ENCODE measurements at regions not wholly inside any gene's neighbourhood (a gene's known extent, or its start where the extent isn't known, plus 50 kb on each side); places are given as distances from the start of the nearest gene placed in this dataset.

GRCh38 chr3:70558956-70559355 is 246.5 kb upstream of the MDFIC2 start:
- DNase-seq (ENCODE audit: low spot score), result no peak

GRCh38 chr3:70557976-70558375 is 245.5 kb upstream of the MDFIC2 start:
- no peak for DNase-seq (ENCODE audit: low spot score)

GRCh38 chr3:70556056-70556455 is 243.6 kb upstream of the MDFIC2 start:
- DNase-seq (ENCODE audit: low spot score), result no peak

- no peak for DNase-seq (ENCODE audit: low spot score)
Observed at GRCh38 chr3:70554170-70554569, 241.7 kb upstream of the MDFIC2 start.

DNA sequence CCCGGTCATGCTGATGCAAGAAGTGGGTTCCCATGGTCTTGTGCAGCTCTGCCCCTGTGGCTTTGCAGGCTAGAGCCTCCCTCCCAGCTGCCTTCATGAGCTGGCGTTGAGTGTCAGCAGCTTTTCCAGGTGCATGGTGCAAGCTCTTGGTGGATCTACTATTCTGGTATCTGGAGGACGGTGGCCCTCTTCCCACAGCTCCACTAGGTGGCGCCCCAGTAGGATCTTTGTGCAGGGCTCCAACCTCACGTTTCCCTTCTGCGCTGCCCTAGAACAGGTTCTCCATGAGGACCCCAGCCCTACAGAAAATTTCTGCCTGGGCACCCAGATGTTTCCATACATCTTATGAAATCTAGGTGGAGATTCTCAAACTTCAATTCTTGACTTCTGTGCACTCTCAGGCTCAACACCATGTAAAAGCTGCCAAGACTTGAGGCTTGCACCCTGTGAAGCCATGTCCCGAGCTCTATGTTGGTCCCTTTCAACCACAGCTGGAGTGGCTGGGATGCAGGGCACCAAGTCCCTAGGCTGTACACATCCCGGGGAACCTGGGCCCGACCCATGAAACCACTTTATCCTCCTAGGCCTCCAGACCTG is 238.4 kb upstream of the MDFIC2 start:
- peak; percentile 9 for DNase-seq (ENCODE audit: low spot score)

GRCh38 chr3:70546679-70547078 is 234.2 kb upstream of the MDFIC2 start:
- no peak for DNase-seq (ENCODE audit: low spot score)

GRCh38 chr3:70543493-70543892 is 231.1 kb upstream of the MDFIC2 start:
- no peak for DNase-seq (ENCODE audit: low spot score)

GRCh38 chr3:70539908-70540307 is 227.5 kb upstream of the MDFIC2 start:
- DNase-seq (ENCODE audit: low spot score), result no peak

DNA sequence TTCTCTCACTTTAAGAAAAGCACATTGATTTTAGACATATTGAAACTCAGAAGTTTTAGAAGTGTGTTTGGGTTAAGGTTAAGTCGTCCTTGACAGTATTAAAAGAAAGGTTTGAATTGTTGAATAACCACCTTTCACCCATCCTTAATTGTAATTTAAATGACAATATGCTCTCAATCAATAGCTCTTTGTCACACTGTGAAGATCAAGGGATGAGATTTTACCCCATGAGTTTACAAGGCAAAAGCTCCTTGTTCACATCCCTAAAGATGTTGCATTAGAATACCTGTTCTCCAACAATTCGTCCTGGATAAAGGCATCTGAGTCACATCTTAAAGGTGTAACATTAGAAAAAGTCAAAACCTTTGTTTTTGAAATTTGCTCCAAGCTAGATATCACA is 220.4 kb upstream of the MDFIC2 start:
- no peak for DNase-seq (ENCODE audit: low spot score)

DNA sequence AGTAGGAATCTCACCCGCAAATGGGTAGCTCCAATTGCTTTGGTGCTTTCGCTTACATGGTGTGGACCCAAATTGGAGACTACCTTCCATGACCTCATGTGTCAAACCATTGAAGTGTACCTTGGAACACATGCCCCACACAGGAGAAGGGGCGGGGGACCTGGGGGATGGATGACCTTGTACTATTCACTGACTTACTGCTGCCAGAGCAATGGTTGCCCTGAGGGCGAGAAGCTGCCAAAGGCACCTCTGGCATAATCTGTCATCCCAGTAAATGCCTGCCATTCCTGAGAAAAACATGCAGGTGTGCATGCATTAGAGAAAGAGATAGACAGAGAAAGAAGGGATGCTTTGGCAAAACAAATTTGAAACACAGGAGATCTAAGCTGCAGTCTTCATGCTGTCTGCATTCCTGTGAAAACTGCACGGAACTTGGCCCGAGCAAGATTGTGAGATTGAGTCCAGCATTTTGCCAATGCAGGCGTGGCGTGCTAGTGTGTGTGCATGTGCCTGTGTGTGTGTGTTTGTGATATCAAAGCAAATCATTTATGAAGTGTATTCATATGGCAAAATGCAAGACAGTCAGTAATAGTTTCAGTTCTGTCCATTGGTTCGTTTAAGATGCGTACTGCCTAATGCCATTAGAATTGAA is 219.5 kb upstream of the MDFIC2 start:
- no peak for DNase-seq (ENCODE audit: low spot score)

GRCh38 chr3:70531063-70531657 is 218.7 kb upstream of the MDFIC2 start:
- peak; percentile 12 for DNase-seq (ENCODE audit: low spot score)

DNA sequence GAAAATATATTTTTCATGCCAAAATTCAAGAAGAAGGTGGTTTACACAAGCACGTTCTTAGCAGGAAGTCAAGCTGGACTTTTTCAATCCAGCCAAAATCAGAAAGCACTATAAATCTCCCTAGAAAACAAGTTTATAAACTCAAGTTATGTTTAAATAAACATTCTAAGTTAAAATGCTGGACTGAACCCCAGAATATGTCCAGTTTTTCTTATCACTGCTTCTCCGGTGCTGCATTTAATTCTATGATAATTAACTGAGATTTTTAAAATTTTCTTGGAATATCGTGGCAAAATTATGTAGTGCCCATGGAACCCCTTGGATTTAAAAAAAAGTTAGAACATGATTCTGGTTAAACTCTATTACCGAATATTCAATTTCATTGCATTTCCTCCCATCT is 218.2 kb upstream of the MDFIC2 start:
- no peak for DNase-seq (ENCODE audit: low spot score)

DNA sequence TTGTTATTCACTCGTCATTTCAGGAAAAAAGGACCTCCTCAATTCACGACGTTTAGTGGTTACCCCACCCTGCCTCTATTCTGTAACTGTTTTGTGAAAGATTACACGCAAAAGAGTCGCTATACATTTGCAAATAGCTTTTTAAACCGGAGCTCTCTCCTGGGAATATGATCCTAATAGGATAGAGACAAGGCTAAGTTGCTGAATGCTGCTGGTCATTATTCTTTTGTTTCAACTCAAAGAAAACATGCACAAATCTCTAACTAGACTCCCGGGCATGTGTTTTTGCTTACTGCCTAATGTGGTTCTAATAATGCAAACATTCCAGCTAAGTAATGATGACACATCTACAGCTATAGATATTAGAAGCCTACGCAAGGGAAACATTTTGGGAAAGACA is 214.6 kb upstream of the MDFIC2 start:
- DNase-seq (ENCODE audit: low spot score), result no peak

DNA sequence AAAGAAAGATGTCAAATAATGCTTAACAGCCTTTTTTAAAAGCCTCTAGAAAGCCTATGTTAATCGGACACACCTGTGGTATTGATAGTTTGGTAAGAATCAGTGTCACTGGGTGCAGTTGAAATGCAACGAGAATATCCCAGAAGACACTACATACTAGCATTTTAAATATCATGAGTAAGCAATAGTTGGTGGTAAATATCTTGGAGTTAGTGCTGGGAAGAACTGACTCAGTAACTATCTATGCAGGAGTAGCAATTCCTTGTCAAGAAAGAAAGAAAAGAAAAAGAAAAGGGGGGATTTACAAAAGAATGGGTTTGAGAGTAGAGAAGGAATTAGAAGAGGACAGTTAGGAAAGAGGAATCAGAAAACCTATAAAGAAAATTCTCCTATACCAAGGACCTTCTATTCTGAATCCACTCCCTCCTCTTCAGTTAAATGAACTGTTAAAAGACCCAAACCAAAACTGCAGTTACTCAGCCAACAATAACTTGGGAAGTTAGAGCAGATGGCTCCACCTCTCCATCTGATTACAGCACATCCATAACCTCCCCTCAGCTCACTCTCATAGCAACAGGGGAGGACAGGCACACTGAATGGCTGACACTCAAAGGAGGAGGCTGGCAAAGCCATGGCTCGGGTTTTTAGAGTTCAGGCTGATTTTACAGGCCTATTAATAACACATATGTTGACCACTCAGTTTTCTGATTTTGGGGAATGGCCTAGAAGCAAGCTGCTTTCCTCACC is 207.6 kb upstream of the MDFIC2 start:
- no peak for DNase-seq (ENCODE audit: low spot score)

GRCh38 chr3:70519026-70519425 is 206.6 kb upstream of the MDFIC2 start:
- DNase-seq (ENCODE audit: low spot score), result no peak

- DNase-seq (ENCODE audit: low spot score), result no peak
Observed at GRCh38 chr3:70518356-70518755, 205.9 kb upstream of the MDFIC2 start.

DNA sequence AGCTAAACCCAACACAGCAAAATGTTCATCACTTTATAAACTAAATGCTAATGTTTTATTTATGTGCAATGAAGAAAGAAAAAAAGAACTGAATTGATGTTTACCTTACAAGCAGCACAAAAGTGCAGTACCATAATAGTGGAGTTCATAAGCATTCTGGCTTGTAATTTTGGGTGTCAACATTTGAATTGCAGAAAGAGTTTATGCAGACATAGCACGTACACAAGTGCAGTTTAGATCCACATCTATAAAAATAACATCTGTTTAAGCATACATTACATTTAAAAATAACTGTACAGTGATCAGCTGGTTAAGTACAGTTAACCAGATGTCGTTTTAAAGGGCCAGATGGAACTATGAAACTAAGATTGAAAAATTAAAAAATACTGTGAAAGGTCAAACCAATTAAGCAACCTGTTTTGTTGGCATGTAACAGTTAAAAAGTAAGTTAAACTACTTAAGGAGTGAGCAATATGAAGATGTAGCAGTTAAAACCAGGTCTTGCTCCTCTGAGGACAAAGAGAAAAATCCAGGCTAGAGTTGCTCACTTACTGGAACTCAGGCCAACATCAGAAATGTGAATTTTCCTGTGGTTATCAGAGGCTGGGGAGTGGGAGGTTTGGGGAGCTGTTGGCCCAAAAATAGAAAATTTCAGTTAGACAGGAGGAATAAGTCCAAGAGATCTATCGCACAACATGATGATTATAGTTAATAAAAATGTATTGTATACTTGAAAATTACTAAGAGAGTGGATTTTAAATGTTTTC is 204.9 kb upstream of the MDFIC2 start:
- DNase-seq (ENCODE audit: low spot score), result no peak

DNA sequence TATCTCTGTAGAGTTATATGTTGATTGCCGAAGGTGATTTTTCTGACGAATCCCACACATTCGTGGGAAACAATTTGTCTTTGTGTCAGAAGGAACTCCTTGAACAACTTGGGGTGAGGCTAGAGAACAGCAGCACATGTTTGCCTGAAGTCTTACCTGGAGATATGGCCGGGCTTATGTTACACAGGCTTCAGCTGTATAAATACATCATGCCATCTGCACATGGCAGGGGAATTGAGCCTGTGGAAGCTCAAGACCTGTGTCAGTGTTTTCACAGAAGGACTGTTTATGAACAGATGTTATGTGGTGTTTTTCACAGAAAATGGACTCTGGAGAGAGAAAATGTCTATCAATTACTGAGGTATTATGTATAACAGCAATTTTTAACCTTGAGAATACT is 203.6 kb upstream of the MDFIC2 start:
- DNase-seq (ENCODE audit: low spot score), result no peak

DNA sequence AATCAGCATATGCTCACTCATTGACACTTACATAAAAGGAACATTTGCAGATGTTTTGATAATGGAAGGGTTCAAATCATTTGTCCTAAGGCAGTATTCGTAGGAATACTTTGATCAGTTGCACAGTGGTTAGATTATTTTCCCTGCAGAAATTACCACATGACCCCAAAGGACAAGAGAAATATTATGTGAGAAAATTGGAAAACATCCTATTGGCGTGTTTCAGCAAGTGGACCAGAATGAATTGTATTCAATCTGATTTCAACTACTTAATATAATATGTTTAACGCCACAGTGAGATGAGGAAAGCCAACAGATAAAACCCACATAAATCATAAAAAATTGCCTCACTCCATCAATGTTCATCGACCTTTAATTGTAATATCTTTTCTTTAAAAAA is 195.0 kb upstream of the MDFIC2 start:
- DNase-seq (ENCODE audit: low spot score), result no peak

DNA sequence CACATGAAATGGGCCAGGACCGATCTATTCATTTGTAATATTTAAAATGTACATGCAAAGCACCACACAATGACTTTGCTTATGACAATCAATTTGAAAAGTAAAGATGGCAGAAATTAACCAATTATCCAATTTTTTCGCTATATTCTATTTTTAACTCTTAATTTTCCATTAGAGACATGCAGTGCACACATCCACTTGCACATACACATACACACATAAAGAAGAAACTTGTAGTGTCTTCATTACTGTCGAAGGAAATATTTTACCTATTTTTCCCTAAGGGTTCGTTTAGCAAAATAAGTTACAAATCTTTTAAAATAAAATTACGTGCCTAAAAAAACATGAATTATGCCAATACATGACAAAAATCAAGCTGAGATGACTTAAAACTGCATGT is 194.3 kb upstream of the MDFIC2 start:
- no peak for DNase-seq (ENCODE audit: low spot score)

DNA sequence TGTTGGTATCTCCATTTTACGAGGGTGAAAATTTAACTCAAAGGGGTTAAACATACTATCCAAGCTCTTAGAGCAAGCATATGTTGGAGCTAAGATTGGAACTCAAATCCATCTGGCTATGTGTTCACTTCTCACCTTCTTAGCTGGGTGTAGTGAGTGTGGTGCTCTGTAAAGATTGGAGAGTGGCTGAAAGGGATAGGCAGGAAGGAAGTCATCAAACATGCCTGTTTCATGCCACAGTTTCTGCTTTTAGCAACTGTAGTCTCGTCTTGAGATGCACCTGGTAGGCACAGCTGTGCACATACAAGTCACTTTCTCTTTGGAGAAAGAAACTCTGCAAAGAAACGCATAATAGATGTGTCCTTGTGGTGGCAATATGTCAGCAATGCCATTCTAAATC is 189.1 kb upstream of the MDFIC2 start:
- DNase-seq (ENCODE audit: low spot score), result no peak

DNA sequence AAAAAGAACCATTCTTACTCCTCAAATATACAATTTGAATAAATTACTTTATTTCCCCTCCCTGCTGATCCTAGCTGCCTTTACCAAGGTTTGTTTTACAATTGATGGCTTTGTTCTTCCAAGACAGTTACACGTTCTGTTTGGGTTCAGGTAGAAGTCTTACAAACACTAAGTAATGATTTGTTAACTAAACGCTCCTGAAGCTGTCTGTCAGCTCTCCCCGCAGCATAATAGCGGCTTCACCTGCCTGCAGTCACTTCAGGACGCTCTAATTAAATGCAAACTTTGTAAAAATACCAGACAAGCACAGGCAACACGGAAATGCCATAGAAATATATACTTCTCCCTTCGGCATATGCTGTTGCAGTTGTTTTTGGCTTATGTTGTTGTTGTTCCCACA is 176.4 kb upstream of the MDFIC2 start:
- DNase-seq (ENCODE audit: low spot score), result no peak
